ENCODE measurements at regions not wholly inside any gene's neighbourhood (a gene's known extent, or its start where the extent isn't known, plus 50 kb on each side); places are given as distances from the start of the nearest gene placed in this dataset.
"Not testable (repeated sequence)": the region's sequence is repeated elsewhere in the genome, so short reads cannot be mapped to it uniquely, and the experiment has no call there.

DNA sequence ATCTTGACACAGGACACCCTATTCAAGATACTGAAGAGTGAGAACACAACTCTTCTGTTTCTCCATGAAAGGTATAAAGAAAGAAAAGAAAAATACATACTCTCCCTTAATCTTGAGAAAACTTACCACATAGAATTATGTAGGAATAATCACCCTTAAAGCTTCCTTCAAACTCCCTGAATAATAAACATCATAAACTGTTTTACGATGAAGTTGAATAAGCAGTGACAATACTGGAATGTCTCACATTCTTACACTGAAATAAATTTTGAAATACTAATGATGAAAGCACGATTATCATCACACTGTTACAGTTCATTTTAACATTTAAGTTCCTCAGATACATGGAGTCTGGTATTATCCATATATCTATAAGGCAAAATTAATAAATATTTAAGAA is 306.2 kb downstream of the IPMK start:
- no peak for DNase-seq (ENCODE audit: low read depth in 2 of 3, low spot score in 1 of 3)

DNA sequence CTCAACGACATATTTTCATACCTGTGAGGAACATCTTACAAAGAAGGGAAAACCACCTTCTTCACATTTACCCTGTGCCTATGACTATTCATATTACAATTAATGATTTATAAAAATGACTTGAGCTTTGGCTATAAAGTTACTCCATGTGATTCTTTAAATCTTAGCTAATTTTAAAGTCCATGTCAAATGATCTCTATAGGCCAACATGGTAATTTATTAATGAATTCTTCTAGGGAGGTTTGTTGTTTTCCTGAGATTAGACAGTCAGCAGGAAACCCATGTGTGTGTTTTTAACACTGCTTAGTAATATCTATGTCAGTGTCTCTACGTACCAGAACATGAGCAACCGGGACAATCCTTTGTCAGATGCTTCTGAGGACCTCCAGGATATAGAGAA is 307.3 kb downstream of the IPMK start:
- DNase-seq (ENCODE audit: low read depth in 2 of 3, low spot score in 1 of 3) = no peak

DNA sequence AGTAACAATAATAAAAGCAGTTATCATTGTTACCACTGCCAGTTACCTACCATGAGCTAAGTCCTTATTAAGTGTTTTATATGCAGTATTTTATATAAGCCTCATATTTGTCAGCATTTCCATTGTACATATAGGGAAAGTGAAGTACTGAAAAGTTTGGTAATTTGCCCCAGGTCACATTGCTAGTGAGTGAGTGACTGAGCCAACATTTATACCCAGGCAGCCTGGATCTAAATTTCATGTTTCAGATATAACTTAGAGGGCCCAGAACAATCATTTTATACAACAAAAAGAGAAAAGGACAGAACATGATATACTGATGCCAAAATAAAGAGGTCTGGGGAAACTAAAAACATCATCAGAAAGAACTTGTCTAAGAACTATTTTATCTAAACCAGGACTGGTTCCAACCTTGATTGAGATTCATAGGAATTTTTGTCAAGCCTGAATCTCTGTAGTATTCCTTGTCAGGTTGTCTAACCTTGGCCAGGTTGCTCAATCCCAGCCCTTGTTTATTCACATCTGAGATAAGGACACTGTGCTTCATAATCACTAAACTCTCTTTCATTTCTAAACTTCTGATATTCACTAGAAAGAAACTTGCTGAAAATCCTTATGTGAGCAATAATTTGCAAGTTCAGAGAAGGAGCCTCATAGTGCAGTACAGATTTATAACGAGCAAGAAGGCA is 308.2 kb downstream of the IPMK start:
- no peak for DNase-seq (ENCODE audit: low read depth in 2 of 3, low spot score in 1 of 3)

DNA sequence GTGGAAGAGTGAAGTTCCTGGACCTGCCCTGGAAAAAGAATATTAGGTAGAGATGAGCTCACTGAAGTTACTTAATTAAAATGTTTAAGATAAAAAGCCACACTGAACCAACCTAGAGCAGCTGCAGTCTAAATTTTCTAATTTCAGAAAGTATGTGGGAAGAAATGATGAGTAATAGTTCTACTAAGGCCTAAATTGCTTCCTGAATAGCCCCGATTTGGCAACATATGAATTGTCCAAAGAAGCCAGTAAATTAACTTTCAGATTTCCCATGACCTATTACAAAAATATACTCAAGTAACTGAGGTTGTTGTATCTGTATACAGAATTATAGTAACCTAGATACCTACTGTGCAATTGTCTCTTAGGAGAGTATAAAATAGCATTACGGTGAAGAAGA is 312.6 kb downstream of the IPMK start:
- DNase-seq (ENCODE audit: low read depth in 2 of 3, low spot score in 1 of 3) = no peak

GRCh38 chr10:57952741-57953140 is 315.0 kb downstream of the IPMK start:
- DNase-seq (ENCODE audit: low read depth in 2 of 3, low spot score in 1 of 3) = no peak

DNA sequence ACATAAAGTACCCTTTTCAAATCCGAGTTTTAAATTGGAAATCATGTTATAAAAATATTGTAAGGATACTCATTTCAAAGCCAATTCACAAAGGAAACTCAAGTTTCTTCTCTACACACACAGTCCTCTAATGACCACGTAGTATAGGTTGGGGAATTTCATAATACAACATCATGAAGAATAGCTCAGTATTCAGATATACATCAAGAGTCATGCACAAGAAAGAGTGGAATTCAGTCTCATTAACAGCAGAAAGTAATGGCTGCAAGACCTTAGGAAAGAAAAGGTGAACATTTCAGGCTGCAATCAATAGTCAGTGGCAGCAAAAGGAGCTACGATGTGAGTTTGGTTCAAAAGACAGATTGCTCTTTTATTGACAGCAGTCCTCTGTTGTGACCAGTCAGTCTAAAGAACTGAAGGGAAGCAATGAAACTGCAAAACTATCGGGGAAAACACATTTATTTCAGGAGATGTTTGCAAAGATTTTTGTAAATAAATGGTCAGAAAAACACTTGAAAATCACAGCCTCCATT is 317.2 kb downstream of the IPMK start:
- no peak for DNase-seq (ENCODE audit: low read depth in 2 of 3, low spot score in 1 of 3)

- DNase-seq (ENCODE audit: low read depth in 2 of 3, low spot score in 1 of 3) = no peak
Observed at GRCh38 chr10:57948796-57949195, 318.9 kb downstream of the IPMK start.

DNA sequence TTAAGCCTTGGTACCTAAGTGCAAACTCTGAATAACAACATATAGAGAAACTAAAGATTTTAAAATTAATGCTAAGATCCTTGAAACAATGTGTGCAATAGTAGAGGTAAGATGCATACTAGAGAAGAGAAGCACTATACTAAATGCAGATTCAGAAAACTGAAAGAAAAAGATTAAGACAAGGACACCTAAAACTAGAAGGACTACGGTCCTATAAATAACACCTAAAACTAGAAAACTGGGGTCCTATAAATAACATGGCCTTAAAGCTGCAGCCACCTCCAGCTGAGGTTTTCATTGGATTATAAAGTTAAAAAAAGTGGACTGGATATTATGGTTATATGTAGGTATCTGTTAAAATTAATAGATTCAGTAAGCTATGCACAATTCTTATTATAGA is 320.9 kb downstream of the IPMK start:
- no peak for DNase-seq (ENCODE audit: low read depth in 2 of 3, low spot score in 1 of 3)

- no peak for DNase-seq (ENCODE audit: low read depth in 2 of 3, low spot score in 1 of 3)
Observed at GRCh38 chr10:57943701-57944100, 324.0 kb downstream of the IPMK start.

- no peak for DNase-seq (ENCODE audit: low read depth in 2 of 3, low spot score in 1 of 3)
Observed at GRCh38 chr10:57925045-57925444, 342.6 kb downstream of the IPMK start.

DNA sequence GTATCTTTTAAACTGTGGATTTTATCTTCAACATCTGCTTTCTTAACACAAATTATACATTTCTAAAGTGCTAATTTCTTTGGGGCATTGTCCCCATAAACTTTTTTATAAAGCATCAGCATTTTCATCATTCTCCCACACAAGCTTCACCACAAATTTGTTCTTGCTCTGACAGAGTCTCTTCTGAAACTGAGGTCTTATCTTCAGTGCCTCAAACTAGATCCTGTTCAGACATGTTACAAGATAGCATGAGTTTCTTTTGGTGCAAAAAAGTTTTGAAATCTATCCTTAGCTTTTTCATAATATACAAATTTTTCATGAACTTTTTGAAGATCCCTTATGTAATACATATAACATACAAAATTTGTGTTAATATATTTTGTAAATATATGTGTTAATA is 346.6 kb downstream of the IPMK start:
- DNase-seq (ENCODE audit: low read depth in 2 of 3, low spot score in 1 of 3) = no peak

DNA sequence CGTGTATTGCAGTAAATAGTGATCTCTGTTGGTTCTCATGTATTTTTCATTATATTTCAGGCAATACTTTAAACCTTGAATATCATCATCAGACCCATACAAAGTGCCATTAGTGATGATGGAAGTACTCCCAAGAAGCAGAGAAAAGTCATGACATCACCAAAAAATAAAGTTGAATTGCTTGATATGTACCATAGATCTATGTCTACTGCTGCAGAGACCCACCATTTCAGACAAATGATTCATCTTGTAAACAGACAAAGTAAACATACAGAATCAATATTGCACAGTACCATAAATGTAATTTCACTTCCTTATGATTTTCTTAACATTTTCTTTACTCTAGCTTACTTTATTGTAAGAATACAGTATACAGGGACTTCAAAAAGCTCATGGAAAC is 347.8 kb downstream of the IPMK start:
- no peak for DNase-seq (ENCODE audit: low read depth in 2 of 3, low spot score in 1 of 3)

DNA sequence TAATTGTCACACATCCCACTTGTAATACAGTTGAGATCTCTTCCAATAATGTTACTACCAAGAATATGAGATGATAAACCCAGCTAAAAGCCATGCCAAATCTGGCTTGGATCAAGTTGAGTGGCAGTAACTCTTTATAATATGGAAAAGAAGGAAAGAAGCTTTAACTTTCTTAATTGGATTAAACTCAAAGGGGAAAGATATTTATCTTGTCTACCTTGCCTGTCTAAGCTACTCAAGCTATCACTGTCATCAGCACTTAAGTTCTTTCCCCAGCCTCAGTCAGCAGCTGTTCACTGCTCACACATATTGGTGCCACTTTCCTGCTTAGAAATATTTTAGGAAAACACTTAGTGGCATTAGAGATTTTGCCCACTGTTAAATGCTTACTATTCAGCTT is 350.7 kb downstream of the IPMK start:
- no peak for DNase-seq (ENCODE audit: low read depth in 2 of 3, low spot score in 1 of 3)

GRCh38 chr10:57905861-57906260 is 361.8 kb downstream of the IPMK start:
- DNase-seq (ENCODE audit: low read depth in 2 of 3, low spot score in 1 of 3) = no peak

DNA sequence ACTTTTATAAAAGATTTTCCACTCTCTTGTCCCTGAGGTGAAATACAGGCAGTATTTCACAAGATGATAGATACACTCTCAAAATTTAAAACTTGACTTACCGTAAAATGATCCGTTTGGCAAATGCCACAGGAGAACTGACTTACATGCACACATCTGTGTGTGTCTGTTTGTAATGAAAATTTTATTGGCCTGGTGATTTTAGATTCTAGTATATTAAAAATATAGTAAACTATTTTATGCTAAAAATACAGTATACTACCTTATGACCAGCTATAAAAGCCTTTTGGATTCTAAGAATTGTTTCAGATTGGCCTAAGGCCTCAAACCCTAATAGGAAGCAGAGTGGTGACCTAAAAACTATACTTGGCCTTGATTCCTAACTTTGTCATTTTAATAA is 362.7 kb downstream of the IPMK start:
- no peak for DNase-seq (ENCODE audit: low read depth in 2 of 3, low spot score in 1 of 3)

DNA sequence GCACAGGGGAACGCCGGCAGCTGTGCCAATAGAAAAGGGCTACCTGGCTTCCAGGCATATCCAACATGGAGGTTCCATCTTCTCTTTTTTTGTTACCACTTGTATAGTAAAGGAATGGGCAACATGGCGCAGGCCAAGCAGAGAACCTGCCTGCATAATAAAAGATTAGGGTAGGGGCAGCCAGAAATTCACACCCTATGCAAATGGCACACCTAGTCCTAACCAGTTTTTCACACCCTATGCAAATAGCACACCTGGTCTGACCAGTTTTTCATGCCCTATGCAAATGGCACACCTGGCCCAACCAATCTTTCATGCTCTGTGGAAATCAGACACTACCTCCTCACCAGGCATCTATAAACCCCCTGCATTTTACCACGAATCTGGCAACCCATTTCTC is 369.5 kb downstream of the IPMK start:
- DNase-seq (ENCODE audit: low read depth in 2 of 3, low spot score in 1 of 3) = no peak

DNA sequence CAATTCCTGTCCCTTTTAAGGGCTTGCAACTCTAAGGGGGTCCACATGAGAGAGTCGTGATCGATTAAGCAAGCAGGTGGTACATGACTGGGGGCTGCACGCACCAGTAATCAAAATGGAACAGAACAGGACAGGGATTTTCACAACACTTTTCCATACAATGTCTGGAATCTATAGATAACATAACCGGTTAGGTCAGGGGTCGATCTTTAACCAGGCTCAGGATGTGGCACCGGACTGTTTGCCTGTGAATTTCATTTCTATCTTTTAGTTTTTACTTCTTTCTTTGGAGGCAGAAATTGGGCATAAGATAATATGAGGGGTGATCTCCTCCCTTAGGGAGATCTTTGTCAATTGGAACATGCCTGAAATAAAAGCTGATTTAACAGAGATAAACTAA is 370.1 kb downstream of the IPMK start:
- DNase-seq (ENCODE audit: low read depth in 2 of 3, low spot score in 1 of 3) = no peak

- no peak for DNase-seq (ENCODE audit: low read depth in 2 of 3, low spot score in 1 of 3)
Observed at GRCh38 chr10:57894361-57894760, 373.3 kb downstream of the IPMK start.

- DNase-seq (ENCODE audit: low read depth in 2 of 3, low spot score in 1 of 3) = no peak
Observed at GRCh38 chr10:57891201-57892006, 376.3 kb downstream of the IPMK start.

- DNase-seq (ENCODE audit: low read depth in 2 of 3, low spot score in 1 of 3) = no peak
Observed at GRCh38 chr10:57890691-57891090, 377.0 kb downstream of the IPMK start.

DNA sequence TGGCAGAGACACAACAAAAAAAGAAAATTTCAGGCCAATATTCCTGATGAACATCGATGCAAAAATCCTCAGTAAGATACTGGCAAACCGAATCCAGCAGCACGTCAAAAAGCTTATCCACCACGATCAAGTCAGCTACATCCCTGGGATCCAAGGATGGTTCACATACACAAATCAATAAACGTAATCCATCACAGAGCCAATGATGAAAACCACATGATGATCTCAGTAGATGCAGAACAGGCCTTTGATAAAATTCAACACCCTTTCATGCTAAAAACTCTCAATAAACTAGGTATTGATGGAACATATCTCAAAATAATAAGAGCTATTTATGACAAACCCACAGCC is 382.1 kb downstream of the IPMK start:
- DNase-seq (ENCODE audit: low read depth in 2 of 3, low spot score in 1 of 3) = not testable (repeated sequence)

DNA sequence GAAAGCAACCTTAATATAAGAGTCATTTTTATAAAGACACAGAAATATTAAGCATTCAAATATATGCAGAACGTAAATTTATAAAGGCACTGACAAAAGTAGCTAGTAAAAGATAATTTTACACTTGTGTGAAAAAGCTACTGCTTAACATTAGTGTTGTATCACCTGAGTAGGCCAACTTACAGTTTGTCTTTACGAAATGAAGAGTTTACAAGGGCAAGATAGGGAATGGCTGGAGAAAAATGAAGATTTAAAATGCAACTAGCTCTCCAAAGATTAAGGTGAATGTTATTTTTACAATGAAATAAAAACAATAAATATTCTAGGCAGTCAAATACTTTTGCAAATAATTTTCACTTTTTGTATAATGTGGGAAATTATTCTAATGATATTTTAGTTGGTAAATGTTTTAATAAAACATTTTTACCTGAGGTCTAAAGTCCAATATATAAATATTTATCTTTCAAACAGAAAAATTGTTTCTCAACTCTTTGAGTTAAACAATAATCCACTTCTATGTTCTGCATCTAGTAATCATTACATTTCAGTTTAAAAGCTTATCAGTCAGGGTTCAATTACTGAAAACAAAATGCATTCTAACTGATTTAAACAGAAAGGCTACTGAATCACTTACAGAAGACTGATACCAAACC is 382.6 kb downstream of the IPMK start:
- no peak for DNase-seq (ENCODE audit: low read depth in 2 of 3, low spot score in 1 of 3)
